ENCODE measurements at regions not wholly inside any gene's neighbourhood (a gene's known extent, or its start where the extent isn't known, plus 50 kb on each side); places are given as distances from the start of the nearest gene placed in this dataset.

DNA sequence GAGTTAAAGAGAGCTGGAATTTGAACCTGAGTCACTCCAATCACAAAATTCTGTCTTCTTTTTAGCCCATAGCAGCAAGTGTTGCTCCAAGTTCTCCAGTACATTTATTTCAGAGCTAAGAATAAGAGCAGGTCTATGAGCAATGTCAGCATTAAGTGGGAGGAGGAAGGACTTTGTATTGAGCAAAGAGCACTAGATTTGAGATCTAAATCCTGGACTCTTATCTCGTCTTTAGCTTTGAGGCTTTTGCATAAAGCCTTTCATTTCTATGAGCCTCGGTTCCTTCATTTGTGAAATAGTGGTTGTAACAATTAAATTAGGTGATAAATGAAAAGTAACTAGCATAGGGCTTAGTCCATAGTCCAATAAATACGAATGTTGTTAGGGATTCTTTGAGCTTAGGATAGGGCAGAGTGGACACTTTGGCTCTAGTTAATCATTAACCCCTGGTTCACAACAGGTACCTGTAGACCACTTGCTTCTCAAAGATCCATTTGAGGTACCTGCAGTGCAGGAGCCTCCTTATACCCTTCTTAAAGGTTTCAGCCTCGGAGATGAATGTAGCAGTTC lies 464.1 kb upstream of the KLF4 start:
- Histone ChIP-seq H3K27me3 (no peaks in the 10 kb centered on the region), H3K4me3 (no peak overlapping the region), H3K27ac (no peak overlapping the region), H3K9me3 (no peaks in the 10 kb centered on the region), H3K4me1 (peaks cover 0 to 5% (median 0%) of the 10 kb centered on the region in 4 donors), H3K36me3 (no peaks in the 10 kb centered on the region)
- TF ChIP-seq, protein P1, sequence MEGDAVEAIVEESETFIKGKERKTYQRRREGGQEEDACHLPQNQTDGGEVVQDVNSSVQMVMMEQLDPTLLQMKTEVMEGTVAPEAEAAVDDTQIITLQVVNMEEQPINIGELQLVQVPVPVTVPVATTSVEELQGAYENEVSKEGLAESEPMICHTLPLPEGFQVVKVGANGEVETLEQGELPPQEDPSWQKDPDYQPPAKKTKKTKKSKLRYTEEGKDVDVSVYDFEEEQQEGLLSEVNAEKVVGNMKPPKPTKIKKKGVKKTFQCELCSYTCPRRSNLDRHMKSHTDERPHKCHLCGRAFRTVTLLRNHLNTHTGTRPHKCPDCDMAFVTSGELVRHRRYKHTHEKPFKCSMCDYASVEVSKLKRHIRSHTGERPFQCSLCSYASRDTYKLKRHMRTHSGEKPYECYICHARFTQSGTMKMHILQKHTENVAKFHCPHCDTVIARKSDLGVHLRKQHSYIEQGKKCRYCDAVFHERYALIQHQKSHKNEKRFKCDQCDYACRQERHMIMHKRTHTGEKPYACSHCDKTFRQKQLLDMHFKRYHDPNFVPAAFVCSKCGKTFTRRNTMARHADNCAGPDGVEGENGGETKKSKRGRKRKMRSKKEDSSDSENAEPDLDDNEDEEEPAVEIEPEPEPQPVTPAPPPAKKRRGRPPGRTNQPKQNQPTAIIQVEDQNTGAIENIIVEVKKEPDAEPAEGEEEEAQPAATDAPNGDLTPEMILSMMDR (IDR thresholded peaks at IDR 0.05): no peak
- TF ChIP-seq POLR2A (IDR thresholded peaks at IDR 0.05): no peak
- peak in 2 of 4 donors; percentile 30 to 58 for ATAC-seq
- 52% methylated on average over 4 of the region's 4 CpGs for WGBS (ENCODE audit: insufficient coverage, low coverage, low lambda C conversion rate, missing lambda C conversion rate)
- intact Hi-C loops (cut with DNase I): no loop called here
- DNase-seq: no peak

DNA sequence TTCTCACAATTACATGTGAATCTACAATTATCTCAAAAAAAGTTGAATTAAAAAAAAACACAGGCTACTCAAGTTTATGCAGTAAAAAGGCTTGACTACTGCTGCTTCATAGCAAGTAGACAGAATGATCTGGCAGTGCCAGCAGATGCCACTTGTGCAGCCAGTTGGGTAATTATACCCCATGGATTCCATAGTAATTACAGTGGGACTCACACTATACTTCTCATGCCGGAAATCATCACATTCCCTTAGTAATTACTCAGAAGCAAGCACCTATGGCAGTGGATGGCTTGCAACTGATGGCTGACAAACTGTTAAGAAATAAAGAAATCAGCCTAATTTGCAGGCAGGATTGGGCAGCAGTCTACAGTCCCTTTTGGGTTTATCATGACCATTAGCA lies 463.2 kb upstream of the KLF4 start:
- Histone ChIP-seq H3K27ac (no peak overlapping the region), H3K27me3 (no peaks in the 10 kb centered on the region), H3K4me1 (peaks cover 0 to 5% (median 0%) of the 10 kb centered on the region in 4 donors), H3K36me3 (no peaks in the 10 kb centered on the region), H3K4me3 (no peak overlapping the region), H3K9me3 (no peaks in the 10 kb centered on the region)
- DNase-seq (no peak), ATAC-seq (no peak)
- WGBS (ENCODE audit: insufficient coverage, low coverage, low lambda C conversion rate, missing lambda C conversion rate): 75% methylated on average over 1 of the region's 1 CpG
- TF ChIP-seq, protein P1 (IDR thresholded peaks at IDR 0.05): no peak
- no peak for TF ChIP-seq POLR2A (IDR thresholded peaks at IDR 0.05)
- intact Hi-C loops (cut with DNase I): no loop called here

DNA sequence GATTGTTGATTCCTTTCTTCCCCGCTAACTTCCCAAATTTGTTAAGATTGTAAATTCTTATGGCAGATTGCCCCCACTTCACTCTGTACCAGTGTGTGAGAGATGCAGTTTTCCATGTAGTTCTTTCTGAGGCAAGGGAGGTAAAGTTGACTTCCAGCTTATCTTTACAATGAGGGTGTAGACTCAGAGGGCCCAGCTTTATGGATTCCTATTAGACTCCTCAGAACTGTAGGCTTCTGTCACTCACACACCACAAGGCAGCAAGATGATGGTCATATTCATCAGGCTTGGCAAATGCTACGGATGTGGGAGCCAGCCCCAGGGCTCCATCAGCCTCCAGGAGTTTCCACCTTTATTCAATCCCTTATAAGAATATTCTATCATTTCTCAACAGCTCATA lies 461.9 kb upstream of the KLF4 start:
- TF ChIP-seq, protein P1 (IDR thresholded peaks at IDR 0.05): no peak
- no peak for TF ChIP-seq POLR2A (IDR thresholded peaks at IDR 0.05)
- Histone ChIP-seq H3K36me3 (no peaks in the 10 kb centered on the region), H3K4me1 (peaks cover 0 to 5% (median 0%) of the 10 kb centered on the region in 4 donors), H3K9me3 (no peaks in the 10 kb centered on the region), H3K4me3 (no peak overlapping the region), H3K27me3 (no peaks in the 10 kb centered on the region), H3K27ac (no peak overlapping the region)
- 94% methylated on average over 2 of the region's 2 CpGs for WGBS (ENCODE audit: insufficient coverage, low coverage, low lambda C conversion rate, missing lambda C conversion rate)
- DNase-seq (no peak), ATAC-seq (no peak)
- intact Hi-C loops (cut with DNase I): no loop called here

DNA sequence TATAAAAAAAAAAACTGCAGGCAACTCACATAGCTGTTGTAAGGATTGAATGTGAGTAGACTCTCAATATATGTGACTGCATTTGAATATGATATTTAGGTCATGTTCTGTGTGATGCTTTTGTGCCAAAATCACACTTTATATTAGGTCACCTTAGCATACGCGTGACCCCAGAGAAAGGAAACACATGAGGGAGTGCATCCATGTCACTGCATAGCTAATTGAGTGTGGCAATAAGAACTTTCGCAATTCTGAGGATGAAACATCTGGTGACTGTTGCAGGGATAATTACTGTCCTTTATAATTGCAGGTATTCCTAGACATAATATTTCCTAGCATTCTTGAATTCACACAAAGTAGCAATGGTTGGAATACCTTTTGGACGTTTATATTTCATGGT lies 459.5 kb upstream of the KLF4 start:
- H3K36me3 ChIP-seq: no peaks in the 10 kb centered on the region
- H3K27ac ChIP-seq: no peak overlapping the region
- no peaks in the 10 kb centered on the region for H3K27me3 ChIP-seq
- H3K4me3 ChIP-seq: no peak overlapping the region
- H3K9me3 ChIP-seq: no peaks in the 10 kb centered on the region
- 65% methylated on average over 4 of the region's 4 CpGs for WGBS (ENCODE audit: insufficient coverage, low coverage, low lambda C conversion rate, missing lambda C conversion rate)
- TF ChIP-seq, protein P1 (IDR thresholded peaks at IDR 0.05): no peak
- TF ChIP-seq POLR2A (IDR thresholded peaks at IDR 0.05): no peak
- H3K4me1 ChIP-seq: peaks cover 0 to 4% (median 0%) of the 10 kb centered on the region in 4 donors
- intact Hi-C loops (cut with DNase I): no loop called here
- ATAC-seq (no peak), DNase-seq (no peak)

DNA sequence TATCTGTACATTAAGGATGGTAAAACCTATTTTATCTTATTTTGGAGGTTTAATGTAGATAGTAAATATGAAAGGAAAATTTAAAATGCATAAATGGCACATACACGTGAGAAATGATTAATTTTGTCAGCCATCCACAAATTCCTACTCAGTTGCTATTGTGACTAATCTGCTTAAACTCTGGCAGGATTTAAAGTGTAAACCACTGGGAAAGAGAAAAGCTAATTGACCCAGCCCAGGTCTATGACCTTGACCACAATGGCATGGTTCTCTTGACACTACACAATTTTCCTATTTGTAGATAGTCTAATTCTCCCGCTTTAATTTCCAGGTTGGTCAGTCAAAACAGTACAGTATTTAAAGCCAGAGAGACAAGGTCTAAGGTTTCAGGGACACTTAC lies 459.0 kb upstream of the KLF4 start:
- Histone ChIP-seq H3K9me3 (no peaks in the 10 kb centered on the region), H3K27ac (no peak overlapping the region), H3K27me3 (no peaks in the 10 kb centered on the region), H3K36me3 (no peaks in the 10 kb centered on the region), H3K4me3 (no peak overlapping the region), H3K4me1 (no peaks in the 10 kb centered on the region)
- ATAC-seq (no peak), DNase-seq (no peak)
- intact Hi-C loops (cut with DNase I): no loop called here
- WGBS (ENCODE audit: insufficient coverage, low coverage, low lambda C conversion rate, missing lambda C conversion rate): 69% methylated on average over 2 of the region's 2 CpGs
- no peak for TF ChIP-seq POLR2A (IDR thresholded peaks at IDR 0.05)
- TF ChIP-seq, protein P1 (IDR thresholded peaks at IDR 0.05): no peak

All from right lobe of liver (tissue), 6 donors.